ENCODE measurements at regions not wholly inside any gene's neighbourhood (a gene's known extent, or its start where the extent isn't known, plus 50 kb on each side); places are given as distances from the start of the nearest gene placed in this dataset.

DNA sequence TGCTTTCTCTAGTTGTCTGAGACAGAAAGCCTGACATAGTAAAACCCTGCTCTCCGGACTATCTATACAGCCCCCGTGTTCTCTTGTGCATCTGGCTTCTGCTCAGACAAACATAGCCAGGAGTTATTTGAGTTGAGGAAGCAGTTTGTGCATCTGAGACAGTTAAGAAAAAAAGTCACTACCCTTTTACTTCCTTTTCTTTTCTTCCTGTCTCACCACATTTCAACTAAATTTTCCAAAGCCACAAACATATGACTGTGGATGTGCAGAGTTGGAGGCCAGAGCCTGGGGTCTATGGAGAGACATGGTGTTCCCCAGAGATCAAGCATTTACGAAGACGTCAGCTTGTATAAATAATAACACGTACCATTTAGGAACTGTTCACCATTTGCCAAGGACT lies 158.5 kb upstream of the FGGY start:
- DNase-seq (ENCODE audit: extremely low spot score, unreplicated experiment), result no peak
- Mint-ChIP-seq H3K27ac (ENCODE audit: unreplicated experiment) (no peak overlapping the region), H3K27me3 (ENCODE audit: unreplicated experiment) (no peaks in the 10 kb centered on the region), H3K36me3 (ENCODE audit: unreplicated experiment) (no peaks in the 10 kb centered on the region), H3K4me3 (ENCODE audit: unreplicated experiment) (no peak overlapping the region), H3K9me3 (ENCODE audit: unreplicated experiment) (peaks cover 3% of the 10 kb centered on the region), H3K4me1 (ENCODE audit: unreplicated experiment) (peaks cover 31% of the 10 kb centered on the region)
- TF ChIP-seq, protein P1, sequence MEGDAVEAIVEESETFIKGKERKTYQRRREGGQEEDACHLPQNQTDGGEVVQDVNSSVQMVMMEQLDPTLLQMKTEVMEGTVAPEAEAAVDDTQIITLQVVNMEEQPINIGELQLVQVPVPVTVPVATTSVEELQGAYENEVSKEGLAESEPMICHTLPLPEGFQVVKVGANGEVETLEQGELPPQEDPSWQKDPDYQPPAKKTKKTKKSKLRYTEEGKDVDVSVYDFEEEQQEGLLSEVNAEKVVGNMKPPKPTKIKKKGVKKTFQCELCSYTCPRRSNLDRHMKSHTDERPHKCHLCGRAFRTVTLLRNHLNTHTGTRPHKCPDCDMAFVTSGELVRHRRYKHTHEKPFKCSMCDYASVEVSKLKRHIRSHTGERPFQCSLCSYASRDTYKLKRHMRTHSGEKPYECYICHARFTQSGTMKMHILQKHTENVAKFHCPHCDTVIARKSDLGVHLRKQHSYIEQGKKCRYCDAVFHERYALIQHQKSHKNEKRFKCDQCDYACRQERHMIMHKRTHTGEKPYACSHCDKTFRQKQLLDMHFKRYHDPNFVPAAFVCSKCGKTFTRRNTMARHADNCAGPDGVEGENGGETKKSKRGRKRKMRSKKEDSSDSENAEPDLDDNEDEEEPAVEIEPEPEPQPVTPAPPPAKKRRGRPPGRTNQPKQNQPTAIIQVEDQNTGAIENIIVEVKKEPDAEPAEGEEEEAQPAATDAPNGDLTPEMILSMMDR (IDR thresholded peaks at IDR 0.05), result no peak

DNA sequence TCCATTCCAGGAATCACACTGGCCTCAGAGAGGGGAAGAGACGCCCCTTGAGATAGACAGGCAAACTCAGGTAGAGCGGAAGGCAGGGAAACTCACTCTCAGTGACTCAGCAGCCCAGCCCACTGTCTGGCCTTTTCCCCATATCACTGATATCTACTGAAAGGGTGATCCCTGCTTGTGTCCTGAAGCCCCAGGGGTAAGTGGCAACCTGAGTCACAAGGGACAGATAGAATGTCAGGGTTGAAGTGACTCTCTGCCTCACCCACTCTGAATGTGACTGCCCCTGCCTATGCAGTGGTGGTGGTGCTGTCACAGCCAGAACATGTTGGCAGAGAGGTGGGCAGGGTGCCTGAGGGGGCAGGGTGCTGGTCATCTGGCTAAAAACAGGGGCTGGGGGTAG lies 157.5 kb upstream of the FGGY start:
- Mint-ChIP-seq H3K36me3 (ENCODE audit: unreplicated experiment) (no peaks in the 10 kb centered on the region), H3K4me3 (ENCODE audit: unreplicated experiment) (no peak overlapping the region), H3K27ac (ENCODE audit: unreplicated experiment) (no peak overlapping the region), H3K4me1 (ENCODE audit: unreplicated experiment) (peaks cover 41% of the 10 kb centered on the region), H3K27me3 (ENCODE audit: unreplicated experiment) (no peaks in the 10 kb centered on the region), H3K9me3 (ENCODE audit: unreplicated experiment) (no peaks in the 10 kb centered on the region)
- TF ChIP-seq, protein P1 (IDR thresholded peaks at IDR 0.05), result no peak
- DNase-seq (ENCODE audit: extremely low spot score, unreplicated experiment), result no peak

DNA sequence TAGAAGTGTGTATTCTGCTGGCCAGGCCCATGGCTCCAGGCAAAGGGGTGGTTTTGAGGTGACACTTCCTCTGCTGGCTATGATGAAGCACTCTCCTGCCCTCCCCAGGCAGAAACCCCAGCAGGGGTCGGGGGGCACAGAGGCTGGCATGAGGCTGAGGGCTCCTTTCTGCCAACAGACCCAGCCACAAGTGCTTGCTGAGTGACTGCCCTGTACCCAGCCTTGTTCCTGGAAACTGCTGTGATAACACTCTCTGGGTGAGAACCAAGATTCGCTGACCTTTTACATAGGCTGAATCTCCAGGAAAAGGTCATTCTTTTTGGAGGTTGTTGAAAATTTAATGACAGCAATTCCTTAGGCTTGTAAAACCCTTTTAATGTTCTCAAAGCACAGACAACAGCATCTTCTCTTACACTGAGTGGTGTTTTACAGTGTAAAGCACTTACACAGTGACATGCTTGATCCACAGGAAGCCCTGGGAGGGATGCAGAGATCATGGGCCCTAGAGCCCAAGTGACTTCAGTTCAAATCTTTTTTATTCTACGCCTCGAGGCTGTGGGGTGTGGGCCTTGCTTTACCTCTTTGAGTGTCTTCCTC lies 155.5 kb upstream of the FGGY start:
- Mint-ChIP-seq H3K4me3 (ENCODE audit: unreplicated experiment) (no peak overlapping the region), H3K27ac (ENCODE audit: unreplicated experiment) (no peak overlapping the region), H3K4me1 (ENCODE audit: unreplicated experiment) (peaks cover 45% of the 10 kb centered on the region), H3K36me3 (ENCODE audit: unreplicated experiment) (no peaks in the 10 kb centered on the region), H3K9me3 (ENCODE audit: unreplicated experiment) (no peaks in the 10 kb centered on the region), H3K27me3 (ENCODE audit: unreplicated experiment) (no peaks in the 10 kb centered on the region)
- DNase-seq (ENCODE audit: extremely low spot score, unreplicated experiment), result no peak
- TF ChIP-seq, protein P1 (IDR thresholded peaks at IDR 0.05), result no peak

GRCh38 chr1:59142311-59143132 lies 154.4 kb upstream of the FGGY start:
- H3K4me1 Mint-ChIP-seq (ENCODE audit: unreplicated experiment), result peaks cover 54% of the 10 kb centered on the region

GRCh38 chr1:59143133-59143487 lies 153.8 kb upstream of the FGGY start:
- peak overlapping the region; percentile 77 for H3K27ac Mint-ChIP-seq (ENCODE audit: unreplicated experiment)
- no peak overlapping the region for H3K4me3 Mint-ChIP-seq (ENCODE audit: unreplicated experiment)
- TF ChIP-seq, protein P1 (IDR thresholded peaks at IDR 0.05), result no peak
- no peaks in the 10 kb centered on the region for H3K9me3 Mint-ChIP-seq (ENCODE audit: unreplicated experiment)
- DNase-seq (ENCODE audit: extremely low spot score, unreplicated experiment), result no peak
- no peaks in the 10 kb centered on the region for H3K27me3 Mint-ChIP-seq (ENCODE audit: unreplicated experiment)
- no peaks in the 10 kb centered on the region for H3K36me3 Mint-ChIP-seq (ENCODE audit: unreplicated experiment)
- peaks cover 54% of the 10 kb centered on the region for H3K4me1 Mint-ChIP-seq (ENCODE audit: unreplicated experiment)

More at GRCh38 chr1:59142311-59143132, 154.4 kb upstream of the FGGY start:
- Mint-ChIP-seq H3K4me3 (ENCODE audit: unreplicated experiment) (no peak overlapping the region), H3K27me3 (ENCODE audit: unreplicated experiment) (no peaks in the 10 kb centered on the region), H3K27ac (ENCODE audit: unreplicated experiment) (peak overlapping the region; percentile 77), H3K9me3 (ENCODE audit: unreplicated experiment) (no peaks in the 10 kb centered on the region), H3K36me3 (ENCODE audit: unreplicated experiment) (no peaks in the 10 kb centered on the region)
- DNase-seq (ENCODE audit: extremely low spot score, unreplicated experiment), result no peak
- TF ChIP-seq, protein P1 (IDR thresholded peaks at IDR 0.05), result no peak

All from osteocyte (in vitro differentiated cells).